ENCODE measurements at regions not wholly inside any gene's neighbourhood (a gene's known extent, or its start where the extent isn't known, plus 50 kb on each side); places are given as distances from the start of the nearest gene placed in this dataset.
"Not testable (repeated sequence)": the region's sequence is repeated elsewhere in the genome, so short reads cannot be mapped to it uniquely, and the experiment has no call there.

- Mint-ChIP-seq H3K36me3 (ENCODE audit: low read depth) (no peaks in the 10 kb centered on the region), H3K9me3 (peaks cover 20% of the 10 kb centered on the region), H3K27me3 (ENCODE audit: low read depth, poor library complexity) (no peaks in the 10 kb centered on the region), H3K4me1 (no peaks in the 10 kb centered on the region), H3K4me3 (no peak overlapping the region), H3K27ac (no peak overlapping the region)
- DNase-seq, result no peak
- TF ChIP-seq CTCF (IDR thresholded peaks at IDR 0.05), result no peak
These were observed 316.6 kb downstream of the EDEM1 start for GRCh38 chr3:5504135-5504534.

GRCh38 chr3:5505163-5505562 lies 317.7 kb downstream of the EDEM1 start:
- no peak for DNase-seq
- Mint-ChIP-seq H3K4me1 (no peaks in the 10 kb centered on the region), H3K4me3 (no peak overlapping the region), H3K27ac (no peak overlapping the region), H3K27me3 (ENCODE audit: low read depth, poor library complexity) (no peaks in the 10 kb centered on the region), H3K36me3 (ENCODE audit: low read depth) (no peaks in the 10 kb centered on the region), H3K9me3 (peaks cover 29% of the 10 kb centered on the region)
- TF ChIP-seq CTCF (IDR thresholded peaks at IDR 0.05), result no peak

- Mint-ChIP-seq H3K27ac (no peak overlapping the region), H3K4me3 (no peak overlapping the region), H3K4me1 (no peaks in the 10 kb centered on the region), H3K9me3 (peaks cover 29% of the 10 kb centered on the region), H3K36me3 (ENCODE audit: low read depth) (no peaks in the 10 kb centered on the region), H3K27me3 (ENCODE audit: low read depth, poor library complexity) (no peaks in the 10 kb centered on the region)
- TF ChIP-seq CTCF (IDR thresholded peaks at IDR 0.05), result no peak
- DNase-seq, result no peak
These were observed 318.5 kb downstream of the EDEM1 start for GRCh38 chr3:5505997-5506396.

GRCh38 chr3:5508860-5509259 lies 321.4 kb downstream of the EDEM1 start:
- not testable (repeated sequence) for H3K4me3 Mint-ChIP-seq; H3K27ac Mint-ChIP-seq; H3K4me1 Mint-ChIP-seq; H3K27me3 Mint-ChIP-seq (ENCODE audit: low read depth, poor library complexity); DNase-seq; H3K36me3 Mint-ChIP-seq (ENCODE audit: low read depth)
- H3K9me3 Mint-ChIP-seq, result peaks cover 46% of the 10 kb centered on the region

GRCh38 chr3:5510300-5510699 lies 322.8 kb downstream of the EDEM1 start:
- H3K4me3 Mint-ChIP-seq, result no peak overlapping the region
- H3K9me3 Mint-ChIP-seq, result peaks cover 57% of the 10 kb centered on the region
- H3K4me1 Mint-ChIP-seq, result no peaks in the 10 kb centered on the region
- no peaks in the 10 kb centered on the region for H3K36me3 Mint-ChIP-seq (ENCODE audit: low read depth)
- no peak for TF ChIP-seq CTCF (IDR thresholded peaks at IDR 0.05)
- no peak for DNase-seq
- H3K27ac Mint-ChIP-seq, result no peak overlapping the region
- no peaks in the 10 kb centered on the region for H3K27me3 Mint-ChIP-seq (ENCODE audit: low read depth, poor library complexity)

- Mint-ChIP-seq H3K27ac (no peak overlapping the region), H3K4me1 (no peaks in the 10 kb centered on the region), H3K36me3 (ENCODE audit: low read depth) (no peaks in the 10 kb centered on the region), H3K27me3 (ENCODE audit: low read depth, poor library complexity) (no peaks in the 10 kb centered on the region), H3K4me3 (no peak overlapping the region), H3K9me3 (peaks cover 26% of the 10 kb centered on the region)
- DNase-seq, result no peak
- no peak for TF ChIP-seq CTCF (IDR thresholded peaks at IDR 0.05)
These were observed 330.4 kb downstream of the EDEM1 start for GRCh38 chr3:5517921-5518320.

Data from nephron progenitor cell (in vitro differentiated cells).